Breast epithelium (tissue), 4 donors: ENCODE measurements at regions not wholly inside any gene's neighbourhood (a gene's known extent, or its start where the extent isn't known, plus 50 kb on each side); places are given as distances from the start of the nearest gene placed in this dataset.
"Not testable (repeated sequence)": the region's sequence is repeated elsewhere in the genome, so short reads cannot be mapped to it uniquely, and the experiment has no call there.

Experiments used
- DNase-seq, 2 donors: peaks; one replicate each; pipeline ENCODE4 v3.0.0-alpha.2; 2019; ENCODE audit warnings: low spot score in 2 of 2
- H3K27ac ChIP-seq, 2 donors: fragments of 200-600 bp; sonication (generic) in 1 of 2; one replicate each; pipeline ENCODE4 v1.5.1; 2016 to 2019; ENCODE audit warnings: mild to moderate bottlenecking in 1 of 2
- H3K27me3 ChIP-seq, 2 donors: fragments of 200-600 bp; sonication (generic) in 1 of 2; one replicate each; pipeline versions ENCODE4 v1.5.1 to v1.6.0; 2017 to 2019; ENCODE audit warnings: control low read depth in 1 of 2, mild to moderate bottlenecking in 1 of 2
- H3K36me3 ChIP-seq: fragments of 200-600 bp; one replicate; pipeline ENCODE4 v1.5.1; 2019
- H3K4me1 ChIP-seq, 2 donors: fragments of 200-600 bp; sonication (generic); one replicate each; pipeline ENCODE4 v1.5.1; 2016 to 2019; ENCODE audit warnings: control low read depth in 1 of 2
- H3K4me3 ChIP-seq, 3 donors: fragments of 200-600 bp; sonication (generic); 1 replicate in 2 of 3; 2 replicates in 1 of 3; pipeline ENCODE4 v1.5.1; 2016 to 2019; ENCODE audit warnings: mild to moderate bottlenecking in 3 of 3, moderate library complexity in 2 of 3
- H3K9me3 ChIP-seq, 2 donors: fragments of 200-600 bp; sonication (generic) in 1 of 2; one replicate each; pipeline ENCODE4 v1.5.1; 2016 to 2019; ENCODE audit warnings: control low read depth in 1 of 2
- CTCF ChIP-seq, 3 donors: fragments of 450-650 bp; IDR thresholded peaks; one replicate each; pipeline ENCODE4 v1.5.1; 2016 to 2017; ENCODE audit warnings: antibody characterized with exemption in 3 of 3, mild to moderate bottlenecking in 3 of 3, moderate library complexity in 3 of 3
- POLR2A ChIP-seq: fragments of 450-650 bp; IDR thresholded peaks from one replicate; pipeline ENCODE4 v1.6.1; 2016; ENCODE audit warnings: antibody characterized with exemption, mild to moderate bottlenecking, moderate library complexity
- POLR2AphosphoS5 ChIP-seq, 3 donors: sonication (generic); formaldehyde crosslinking; IDR thresholded peaks; one replicate each; pipeline ENCODE4 v1.6.1; 2017; ENCODE audit warnings: antibody characterized with exemption in 3 of 3
- intact Hi-C: fragments of 100-400 bp; cut with DNase I; formaldehyde crosslinking; loops from one replicate; pipeline ENCODE4 v1.15.1; 2023; ENCODE audit warnings: low total_unique reads

GRCh38 chr13:83666141-83666540 is 216.1 kb downstream of the SLITRK1 start:
- no peaks in the 10 kb centered on the region for H3K36me3 ChIP-seq
- intact Hi-C loops, result no loop called here
- TF ChIP-seq POLR2AphosphoS5 (IDR thresholded peaks at IDR 0.05) (no peak), CTCF (IDR thresholded peaks at IDR 0.05) (no peak), POLR2A (no peak)
- H3K4me1 ChIP-seq, result no peaks in the 10 kb centered on the region
- no peaks in the 10 kb centered on the region for H3K9me3 ChIP-seq
- H3K4me3 ChIP-seq, result no peak overlapping the region
- no peak for DNase-seq
- no peak overlapping the region for H3K27ac ChIP-seq
- no peaks in the 10 kb centered on the region for H3K27me3 ChIP-seq

- Histone ChIP-seq H3K27me3 (no peaks in the 10 kb centered on the region), H3K4me1 (no peaks in the 10 kb centered on the region), H3K9me3 (no peaks in the 10 kb centered on the region)
These were observed 225.0 kb downstream of the SLITRK1 start for GRCh38 chr13:83657281-83657680.

GRCh38 chr13:83642617-83643016 is 239.7 kb downstream of the SLITRK1 start:
- H3K9me3 ChIP-seq, H3K4me3 ChIP-seq, H3K27ac ChIP-seq, H3K36me3 ChIP-seq, H3K4me1 ChIP-seq, intact Hi-C loops, DNase-seq, H3K27me3 ChIP-seq: not testable (repeated sequence)

More at GRCh38 chr13:83657281-83657680, 225.0 kb downstream of the SLITRK1 start:
- Histone ChIP-seq H3K36me3 (no peaks in the 10 kb centered on the region), H3K4me3 (no peak overlapping the region), H3K27ac (no peak overlapping the region)
- intact Hi-C loops, result no loop called here
- TF ChIP-seq CTCF (IDR thresholded peaks at IDR 0.05) (no peak), POLR2A (no peak), POLR2AphosphoS5 (IDR thresholded peaks at IDR 0.05) (no peak)
- DNase-seq, result no peak

GRCh38 chr13:83634601-83635000 is 247.7 kb downstream of the SLITRK1 start:
- intact Hi-C loops, result no loop called here
- Histone ChIP-seq H3K27ac (no peak overlapping the region), H3K4me3 (no peak overlapping the region), H3K9me3 (no peaks in the 10 kb centered on the region), H3K4me1 (no peaks in the 10 kb centered on the region), H3K27me3 (no peaks in the 10 kb centered on the region), H3K36me3 (no peaks in the 10 kb centered on the region)
- TF ChIP-seq POLR2AphosphoS5 (IDR thresholded peaks at IDR 0.05) (no peak), POLR2A (no peak), CTCF (IDR thresholded peaks at IDR 0.05) (no peak)
- no peak for DNase-seq

GRCh38 chr13:83633746-83634145 is 248.5 kb downstream of the SLITRK1 start:
- intact Hi-C loops, result no loop called here
- H3K4me3 ChIP-seq, result no peak overlapping the region

More at GRCh38 chr13:83633746-83634145, 248.5 kb downstream of the SLITRK1 start:
- no peaks in the 10 kb centered on the region for H3K9me3 ChIP-seq
- no peak for DNase-seq
- no peaks in the 10 kb centered on the region for H3K36me3 ChIP-seq
- no peaks in the 10 kb centered on the region for H3K27me3 ChIP-seq
- no peak overlapping the region for H3K27ac ChIP-seq
- no peak for TF ChIP-seq POLR2A
- TF ChIP-seq POLR2AphosphoS5 (IDR thresholded peaks at IDR 0.05), result no peak
- no peak for TF ChIP-seq CTCF (IDR thresholded peaks at IDR 0.05)
- H3K4me1 ChIP-seq, result no peaks in the 10 kb centered on the region
